Osteoblast (primary cell): ENCODE measurements at regions not wholly inside any gene's neighbourhood (a gene's known extent, or its start where the extent isn't known, plus 50 kb on each side); places are given as distances from the start of the nearest gene placed in this dataset.

Experiments used
- DNase-seq: peaks from one replicate; pipeline ENCODE4 v3.0.0; 2011; ENCODE audit warnings: low spot score, mixed read lengths; ENCODE audit not compliant: insufficient read length; ENCODE audit errors: missing footprints
- H2AFZ ChIP-seq: 2 replicates; pipeline ENCODE4 v1.6.0; 2011; ENCODE audit warnings: mild to moderate bottlenecking, low read length
- H3K27ac ChIP-seq: 2 replicates; pipeline ENCODE4 v1.5.1; 2011; ENCODE audit warnings: mild to moderate bottlenecking, low read depth, low read length, moderate library complexity
- H3K27me3 ChIP-seq: 2 replicates; pipeline ENCODE4 v1.6.0; 2012; ENCODE audit warnings: mild to moderate bottlenecking, control low read depth, inconsistent platforms, low read length, moderate library complexity; ENCODE audit not compliant: insufficient read depth
- H3K36me3 ChIP-seq: 2 replicates; pipeline ENCODE4 v1.5.1; 2011; ENCODE audit warnings: mild to moderate bottlenecking, low read length, control low read depth, moderate library complexity; ENCODE audit not compliant: insufficient read depth
- H3K4me1 ChIP-seq: 2 replicates; pipeline ENCODE4 v1.5.1; 2011; ENCODE audit warnings: mild to moderate bottlenecking, low read length, control low read depth, moderate library complexity; ENCODE audit not compliant: insufficient read depth
- H3K4me2 ChIP-seq: 2 replicates; pipeline ENCODE4 v1.6.0; 2011; ENCODE audit warnings: mild to moderate bottlenecking, low read length; ENCODE audit not compliant: insufficient read depth
- H3K4me3 ChIP-seq: fragments of 200-600 bp; sonication (generic); 3 replicates; pipeline ENCODE4 v1.5.1; 2012; ENCODE audit warnings: mild to moderate bottlenecking, low read length, inconsistent platforms; ENCODE audit not compliant: insufficient read depth
- H3K79me2 ChIP-seq: 2 replicates; pipeline ENCODE4 v1.6.0; 2012; ENCODE audit warnings: mild to moderate bottlenecking, low read length, control low read depth, inconsistent platforms; ENCODE audit not compliant: insufficient read depth
- H3K9me3 ChIP-seq: 2 replicates; pipeline ENCODE4 v1.5.1; 2011; ENCODE audit warnings: low read depth, low read length, control low read depth
- H4K20me1 ChIP-seq: 2 replicates; pipeline ENCODE4 v1.6.0; 2012; ENCODE audit warnings: mild to moderate bottlenecking, low read length, control low read depth; ENCODE audit not compliant: insufficient read depth
- CTCF ChIP-seq: IDR thresholded peaks from 2 replicates; pipeline ENCODE4 v1.5.1; 2011; ENCODE audit warnings: mild to moderate bottlenecking, low read depth, low read length, moderate library complexity; ENCODE audit errors: extremely low read depth

GRCh38 chr20:4542270-4542669 is 144.0 kb upstream of the PRNP start:
- TF ChIP-seq CTCF = no peak
- H3K27ac ChIP-seq = no peak overlapping the region

GRCh38 chr20:4534315-4534714 is 151.9 kb upstream of the PRNP start:
- no peak overlapping the region for H3K4me2 ChIP-seq
- no peaks in the 10 kb centered on the region for H3K79me2 ChIP-seq
- H4K20me1 ChIP-seq = no peaks in the 10 kb centered on the region
- no peaks in the 10 kb centered on the region for H3K36me3 ChIP-seq
- no peak overlapping the region for H2AFZ ChIP-seq
- no peak overlapping the region for H3K27ac ChIP-seq
- no peaks in the 10 kb centered on the region for H3K4me1 ChIP-seq
- no peaks in the 10 kb centered on the region for H3K9me3 ChIP-seq
- no peak overlapping the region for H3K4me3 ChIP-seq
- TF ChIP-seq CTCF = no peak
- H3K27me3 ChIP-seq = no peaks in the 10 kb centered on the region
- DNase-seq = no peak

More at GRCh38 chr20:4542270-4542669, 144.0 kb upstream of the PRNP start:
- H3K4me1 ChIP-seq = peaks cover 25% of the 10 kb centered on the region
- no peak overlapping the region for H2AFZ ChIP-seq
- DNase-seq = no peak
- H3K9me3 ChIP-seq = no peaks in the 10 kb centered on the region
- no peaks in the 10 kb centered on the region for H3K79me2 ChIP-seq
- no peaks in the 10 kb centered on the region for H3K36me3 ChIP-seq
- H3K4me2 ChIP-seq = no peak overlapping the region
- no peak overlapping the region for H3K4me3 ChIP-seq
- no peaks in the 10 kb centered on the region for H3K27me3 ChIP-seq
- no peaks in the 10 kb centered on the region for H4K20me1 ChIP-seq

- no peaks in the 10 kb centered on the region for H3K9me3 ChIP-seq
- TF ChIP-seq CTCF = no peak
- H3K27ac ChIP-seq = no peak overlapping the region
- no peak overlapping the region for H3K4me3 ChIP-seq
- no peaks in the 10 kb centered on the region for H4K20me1 ChIP-seq
- H3K4me2 ChIP-seq = peak overlapping the region; percentile 47
- peak overlapping the region; percentile 42 for H2AFZ ChIP-seq
- H3K27me3 ChIP-seq = no peaks in the 10 kb centered on the region
- peak; percentile 43 for DNase-seq
- no peaks in the 10 kb centered on the region for H3K36me3 ChIP-seq
- H3K4me1 ChIP-seq = no peaks in the 10 kb centered on the region
- H3K79me2 ChIP-seq = no peaks in the 10 kb centered on the region
Observed at GRCh38 chr20:4533368-4534133, 152.7 kb upstream of the PRNP start.

- no peaks in the 10 kb centered on the region for H3K9me3 ChIP-seq
- no peaks in the 10 kb centered on the region for H4K20me1 ChIP-seq
- no peaks in the 10 kb centered on the region for H3K27me3 ChIP-seq
- no peaks in the 10 kb centered on the region for H3K4me1 ChIP-seq
- no peaks in the 10 kb centered on the region for H3K36me3 ChIP-seq
- no peak overlapping the region for H3K4me2 ChIP-seq
- no peak overlapping the region for H3K4me3 ChIP-seq
- DNase-seq = no peak
- TF ChIP-seq CTCF = no peak
- H3K27ac ChIP-seq = no peak overlapping the region
- no peaks in the 10 kb centered on the region for H3K79me2 ChIP-seq
- no peak overlapping the region for H2AFZ ChIP-seq
Observed at GRCh38 chr20:4532772-4533171, 153.5 kb upstream of the PRNP start.
